Activated CD8-positive, alpha-beta T cell treated with anti-CD3 and anti-CD28 coated beads for 36 hours (primary cell): ENCODE measurements at regions not wholly inside any gene's neighbourhood (a gene's known extent, or its start where the extent isn't known, plus 50 kb on each side); places are given as distances from the start of the nearest gene placed in this dataset.

ENCODE experiments used
- ATAC-seq: fragments of 200-7000 bp; cut with Tn5 transposase; one replicate; pipeline ENCODE4 v1.10.0; 2021; ENCODE audit warnings: mild to moderate bottlenecking, moderate library complexity
- CTCF ChIA-PET: fragments of 350-600 bp; sonication (Branson Sonifier 250); formaldehyde crosslinking; loops from one replicate; lab custom pipeline; 2021; ENCODE audit warnings: antibody characterized with exemption; lab: Charles Lee
- POLR2A ChIA-PET: fragments of 350-600 bp; sonication (Branson Sonifier 250); formaldehyde crosslinking; loops from one replicate; lab custom pipeline; 2021; ENCODE audit warnings: antibody characterized with exemption; lab: Charles Lee
- DNase-seq: peaks from one replicate; pipeline ENCODE4 v3.0.0-alpha.2; 2020
- H3K27ac Mint-ChIP-seq: one replicate; pipeline ENCODE4 v1.8.0; 2021; ENCODE audit warnings: mild to moderate bottlenecking, mixed read lengths
- H3K27me3 Mint-ChIP-seq: one replicate; pipeline ENCODE4 v1.8.0; 2021; ENCODE audit warnings: mixed read lengths
- H3K36me3 Mint-ChIP-seq: one replicate; pipeline ENCODE4 v1.8.0; 2021; ENCODE audit warnings: low read depth, mixed read lengths
- H3K4me1 Mint-ChIP-seq: one replicate; pipeline ENCODE4 v1.8.0; 2021; ENCODE audit warnings: low read depth, mixed read lengths
- H3K4me3 Mint-ChIP-seq: one replicate; pipeline ENCODE4 v1.8.0; 2021; ENCODE audit warnings: mild to moderate bottlenecking, moderate library complexity, mixed read lengths
- H3K9me3 Mint-ChIP-seq: one replicate; pipeline ENCODE4 v1.8.0; 2021; ENCODE audit warnings: mixed read lengths
- CTCF ChIP-seq: fragments of 200-600 bp; IDR thresholded peaks from one replicate; pipeline ENCODE4 v1.8.0; 2022; ENCODE audit warnings: antibody characterized with exemption, mild to moderate bottlenecking
- intact Hi-C: fragments of 100-400 bp; cut with micrococcal nuclease; formaldehyde crosslinking; loops from one replicate; pipeline ENCODE4 v1.10.0; 2022

GRCh38 chr14:82886670-82887069 is 1353.0 kb upstream of the SEL1L start:
- ChIA-PET POLR2A (no interaction called here), CTCF (no interaction called here)
- H3K27ac Mint-ChIP-seq = no peak overlapping the region
- no peak for TF ChIP-seq CTCF
- peaks cover 5% of the 10 kb centered on the region for H3K9me3 Mint-ChIP-seq
- DNase-seq (no peak), ATAC-seq (no peak)
- H3K4me3 Mint-ChIP-seq = no peak overlapping the region
- no peaks in the 10 kb centered on the region for H3K27me3 Mint-ChIP-seq
- intact Hi-C loops = no loop called here
- no peaks in the 10 kb centered on the region for H3K4me1 Mint-ChIP-seq
- no peaks in the 10 kb centered on the region for H3K36me3 Mint-ChIP-seq

DNA sequence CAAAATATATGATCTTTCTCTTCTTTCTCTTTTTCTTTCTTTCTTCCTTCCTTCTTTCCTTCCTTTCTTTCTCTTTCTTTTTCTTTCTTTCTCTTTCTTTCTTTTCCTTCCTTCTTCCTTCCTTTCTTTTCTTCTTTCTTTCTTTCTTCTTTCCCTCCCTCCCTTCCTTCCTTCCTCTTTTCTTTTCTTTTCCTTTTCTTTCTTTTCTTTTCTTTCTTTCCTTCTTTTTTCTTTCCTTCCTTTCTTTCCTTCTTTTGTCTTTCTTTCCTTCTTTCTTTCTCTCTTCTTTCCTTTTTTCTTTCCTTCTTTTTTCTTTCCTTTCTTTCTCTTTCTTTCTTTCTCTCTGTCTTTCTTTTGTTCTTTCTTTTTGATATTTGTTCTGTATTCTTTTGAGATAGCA is 1356.0 kb upstream of the SEL1L start:
- CTCF ChIA-PET = no interaction called here
- H3K27me3 Mint-ChIP-seq = no peaks in the 10 kb centered on the region
- intact Hi-C loops = no loop called here
- no peaks in the 10 kb centered on the region for H3K4me1 Mint-ChIP-seq
- H3K4me3 Mint-ChIP-seq = no peak overlapping the region
- POLR2A ChIA-PET = no interaction called here
- ATAC-seq (no peak), DNase-seq (no peak)
- TF ChIP-seq CTCF = no peak
- H3K9me3 Mint-ChIP-seq = peaks cover 9% of the 10 kb centered on the region
- H3K27ac Mint-ChIP-seq = no peak overlapping the region
- H3K36me3 Mint-ChIP-seq = no peaks in the 10 kb centered on the region

GRCh38 chr14:82896476-82896875 is 1362.8 kb upstream of the SEL1L start:
- Mint-ChIP-seq H3K36me3 (no peaks in the 10 kb centered on the region), H3K4me3 (no peak overlapping the region), H3K9me3 (peaks cover 18% of the 10 kb centered on the region), H3K27ac (no peak overlapping the region), H3K27me3 (no peaks in the 10 kb centered on the region), H3K4me1 (no peaks in the 10 kb centered on the region)
- CTCF ChIA-PET = no interaction called here
- intact Hi-C loops = no loop called here
- TF ChIP-seq CTCF = no peak
- POLR2A ChIA-PET = no interaction called here
- ATAC-seq (no peak), DNase-seq (no peak)

- no peak for TF ChIP-seq CTCF
- H3K9me3 Mint-ChIP-seq = peaks cover 12% of the 10 kb centered on the region
- CTCF ChIA-PET = no interaction called here
- DNase-seq (no peak), ATAC-seq (no peak)
- no peak overlapping the region for H3K4me3 Mint-ChIP-seq
- POLR2A ChIA-PET = no interaction called here
- intact Hi-C loops = no loop called here
- H3K36me3 Mint-ChIP-seq = no peaks in the 10 kb centered on the region
- H3K27ac Mint-ChIP-seq = no peak overlapping the region
- H3K27me3 Mint-ChIP-seq = no peaks in the 10 kb centered on the region
- H3K4me1 Mint-ChIP-seq = no peaks in the 10 kb centered on the region
Observed at GRCh38 chr14:82897469-82898308, 1364.0 kb upstream of the SEL1L start.

GRCh38 chr14:82905762-82906161 is 1372.1 kb upstream of the SEL1L start:
- ATAC-seq (no peak), DNase-seq (no peak)
- no peak for TF ChIP-seq CTCF
- no peaks in the 10 kb centered on the region for H3K4me1 Mint-ChIP-seq
- H3K9me3 Mint-ChIP-seq = peaks cover 14% of the 10 kb centered on the region
- intact Hi-C loops = no loop called here
- H3K27ac Mint-ChIP-seq = no peak overlapping the region
- H3K27me3 Mint-ChIP-seq = no peaks in the 10 kb centered on the region
- H3K4me3 Mint-ChIP-seq = no peak overlapping the region
- ChIA-PET POLR2A (no interaction called here), CTCF (no interaction called here)
- H3K36me3 Mint-ChIP-seq = no peaks in the 10 kb centered on the region
